Stimulated activated CD4-positive, alpha-beta T cell treated with anti-CD3 and anti-CD28 coated beads, Interleukin-4, amount 100 ng/mL, for 4 hours (primary cell): ENCODE measurements at regions not wholly inside any gene's neighbourhood (a gene's known extent, or its start where the extent isn't known, plus 50 kb on each side); places are given as distances from the start of the nearest gene placed in this dataset.

Experiments
- DNase-seq, 2 experiments: peaks; one replicate each; pipeline ENCODE4 v3.0.0-alpha.2; 2020

DNA sequence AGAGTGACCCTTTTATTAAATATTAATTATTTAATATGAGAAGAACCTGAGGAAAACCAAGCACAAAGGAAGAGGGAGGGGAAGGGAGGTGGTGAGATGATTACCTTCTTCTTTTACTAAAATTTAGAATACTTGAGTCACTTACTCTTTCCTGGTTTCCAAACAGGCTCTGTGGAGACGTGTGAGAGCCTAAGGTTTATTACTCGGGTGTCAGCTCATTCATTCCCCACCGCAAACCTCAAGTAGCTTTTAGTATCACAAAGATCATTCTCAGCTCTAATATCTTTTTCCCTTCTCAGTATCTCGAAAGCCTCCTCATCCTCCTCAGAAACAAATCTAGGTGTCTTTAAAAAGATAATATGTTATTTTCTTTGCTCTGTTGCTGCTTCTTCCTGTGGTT, 497.2 kb upstream of the JARID2 start:
- DNase-seq, result no peak

DNA sequence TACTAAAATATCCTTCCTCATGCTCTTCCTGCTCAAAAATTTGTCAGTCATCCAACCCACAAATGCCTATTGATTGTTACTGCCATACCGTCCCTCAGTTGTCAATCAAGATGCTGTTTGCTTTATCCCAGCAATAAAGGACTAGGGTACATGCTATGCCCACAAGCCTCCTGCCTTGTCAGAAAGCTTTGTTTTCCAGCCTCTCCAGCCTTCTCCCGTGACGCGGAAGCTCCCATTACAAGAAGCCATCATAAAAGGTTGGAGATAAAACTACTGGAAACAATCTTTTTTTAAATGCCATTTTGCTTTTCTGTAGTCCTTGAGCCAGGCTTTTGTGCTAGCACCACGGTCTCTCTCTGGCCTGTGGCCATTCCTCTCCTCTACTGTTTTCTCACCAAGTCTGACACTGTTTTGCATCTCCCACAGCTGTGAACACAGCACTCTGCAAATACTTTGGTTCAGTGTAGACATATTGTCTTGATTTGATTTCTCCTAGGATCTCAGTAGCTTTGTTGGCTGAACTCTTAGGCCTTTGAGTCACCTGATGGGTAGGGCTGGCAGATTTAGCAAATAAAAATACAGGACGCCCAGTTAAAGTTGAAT, 495.7 kb upstream of the JARID2 start:
- DNase-seq, result no peak

GRCh38 chr6:14751645-14752175, 494.2 kb upstream of the JARID2 start:
- DNase-seq, result no peak

DNA sequence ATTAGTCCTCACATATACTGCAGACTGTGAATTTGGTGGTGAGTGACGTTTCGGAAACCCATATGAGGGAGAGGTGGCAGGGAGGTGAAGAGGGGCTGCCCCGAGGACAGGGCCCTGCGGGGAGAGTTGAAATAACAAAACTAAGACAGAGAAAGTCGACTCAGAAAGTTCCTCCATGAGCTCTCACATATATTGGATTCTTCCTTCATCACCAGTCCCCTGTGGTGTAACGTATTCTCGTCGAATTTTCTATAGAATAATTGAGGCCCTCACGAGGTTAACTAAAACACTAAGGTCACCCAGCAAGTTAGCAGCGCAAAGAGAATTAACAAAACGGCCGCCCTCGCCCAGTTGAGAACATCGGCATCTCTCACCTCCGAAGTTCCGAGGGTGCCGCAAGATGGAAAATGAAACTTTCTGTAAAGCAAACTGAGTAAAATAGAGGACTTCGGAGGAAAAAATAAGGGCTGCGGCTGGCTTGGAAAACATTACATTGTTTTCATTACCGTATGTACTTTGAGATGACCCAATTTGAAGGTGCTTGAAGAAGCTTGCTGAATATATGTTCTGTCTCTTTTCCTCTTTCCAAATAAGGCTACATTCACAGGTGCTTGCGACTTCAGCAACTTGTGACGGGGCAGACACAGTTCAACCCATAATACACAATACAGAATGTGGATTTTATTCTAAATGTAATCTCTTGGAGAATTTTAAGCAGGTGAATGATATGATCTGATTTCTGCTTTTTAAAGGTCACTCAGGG, 490.9 kb upstream of the JARID2 start:
- DNase-seq, result peak; percentile 32 to 53

GRCh38 chr6:14756340-14756739, 489.5 kb upstream of the JARID2 start:
- no peak for DNase-seq

- DNase-seq, result no peak
These were observed 488.9 kb upstream of the JARID2 start for GRCh38 chr6:14757014-14757413.

GRCh38 chr6:14757418-14757817, 488.5 kb upstream of the JARID2 start:
- DNase-seq, result no peak

DNA sequence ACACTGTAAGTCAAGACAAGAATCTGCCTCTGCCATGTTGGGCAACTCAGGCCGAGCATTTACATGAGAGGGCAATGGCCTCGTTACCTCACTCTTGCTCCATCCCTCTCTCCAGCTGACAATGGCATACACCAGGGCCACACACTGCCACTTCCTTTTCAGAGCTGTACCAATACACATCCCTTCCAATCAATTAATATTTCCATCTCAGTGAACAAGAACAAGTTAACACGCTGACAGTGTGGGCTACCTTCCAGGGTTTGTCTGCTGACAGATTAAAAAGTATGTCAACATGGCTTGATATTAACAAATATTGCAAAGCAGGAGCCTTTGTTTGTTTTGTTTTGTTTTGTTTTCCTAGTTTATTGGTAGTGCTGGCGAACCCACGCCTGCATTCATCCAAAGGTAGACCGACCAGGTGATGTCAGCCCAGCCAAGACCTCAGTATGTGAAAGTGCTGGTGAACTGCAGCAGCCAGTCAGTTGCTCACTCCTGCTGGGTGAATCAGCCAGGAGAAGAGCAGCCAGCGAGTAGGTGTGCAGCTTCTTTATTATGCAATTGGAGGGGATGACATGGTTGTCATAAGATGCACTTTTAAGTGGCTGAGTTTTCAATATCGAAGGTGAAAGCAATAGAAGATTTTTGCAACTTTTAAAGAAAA, 487.3 kb upstream of the JARID2 start:
- peak; percentile 23 to 61 for DNase-seq

- DNase-seq, result no peak
These were observed 485.7 kb upstream of the JARID2 start for GRCh38 chr6:14759976-14760672.

GRCh38 chr6:14762077-14762476, 483.8 kb upstream of the JARID2 start:
- DNase-seq, result no peak

GRCh38 chr6:14763139-14763538, 482.7 kb upstream of the JARID2 start:
- DNase-seq, result no peak

GRCh38 chr6:14763616-14764015, 482.3 kb upstream of the JARID2 start:
- no peak for DNase-seq

DNA sequence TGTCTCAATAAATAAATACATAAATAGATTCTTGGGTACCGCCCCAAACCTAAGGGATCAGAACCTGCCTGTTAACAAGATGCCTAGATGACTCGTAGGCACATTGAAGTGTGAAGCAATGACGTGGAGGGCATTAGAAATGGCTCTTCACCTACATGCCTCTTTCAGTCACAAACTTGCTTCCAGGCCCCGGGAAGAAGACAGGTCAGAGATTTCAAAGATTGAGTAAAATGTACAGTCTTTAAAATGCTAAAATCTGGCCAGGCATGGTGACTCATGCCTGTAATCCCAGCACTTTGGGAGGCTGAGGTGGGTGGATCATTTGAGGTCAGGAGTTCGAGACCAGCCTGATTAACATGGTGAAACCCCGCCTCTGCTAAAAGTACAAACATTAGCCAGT, 480.8 kb upstream of the JARID2 start:
- no peak for DNase-seq

GRCh38 chr6:14765721-14766390, 480.0 kb upstream of the JARID2 start:
- no peak for DNase-seq

GRCh38 chr6:14766391-14766994, 479.4 kb upstream of the JARID2 start:
- DNase-seq, result no peak

GRCh38 chr6:14767226-14767625, 478.6 kb upstream of the JARID2 start:
- DNase-seq, result no peak

- no peak for DNase-seq
These were observed 475.8 kb upstream of the JARID2 start for GRCh38 chr6:14770040-14770439.

DNA sequence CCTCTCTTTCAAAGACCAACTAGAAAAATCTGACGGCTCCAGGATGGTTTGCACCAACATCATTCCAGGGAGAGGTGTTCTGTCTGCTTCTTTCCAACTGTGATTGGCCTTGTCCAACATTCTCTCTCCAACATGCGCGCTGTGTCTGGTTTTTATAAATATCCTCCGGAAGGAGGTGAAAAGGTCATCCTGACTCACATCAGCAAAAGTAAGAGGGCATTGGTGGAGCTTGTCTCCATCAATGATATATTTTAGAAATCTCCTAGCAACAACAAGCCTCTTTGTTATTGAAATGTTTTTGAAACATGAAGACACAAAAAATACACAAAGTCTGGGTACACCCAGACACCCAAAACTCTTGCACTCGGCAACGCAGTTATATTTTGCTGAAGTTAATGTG, 475.3 kb upstream of the JARID2 start:
- no peak for DNase-seq

DNA sequence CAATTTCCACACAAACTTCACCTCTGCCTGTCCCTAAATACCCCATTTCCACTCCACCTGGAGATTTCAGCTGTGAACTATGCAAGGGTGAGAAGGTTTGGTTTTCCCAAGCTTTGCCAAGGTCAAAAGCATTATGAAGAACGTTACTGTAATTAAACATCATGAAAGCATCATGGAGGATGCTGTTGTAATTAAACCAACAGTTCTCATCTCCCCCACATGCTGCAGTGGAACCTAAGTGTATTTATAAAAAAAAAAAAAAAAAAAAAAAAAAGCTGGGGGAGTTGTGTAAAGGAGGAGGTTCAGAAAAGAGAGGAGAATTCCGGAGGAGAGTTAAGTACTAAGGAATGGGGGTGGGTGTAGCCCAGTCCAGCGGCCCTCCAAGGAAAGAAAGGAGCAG, 474.9 kb upstream of the JARID2 start:
- no peak for DNase-seq

DNA sequence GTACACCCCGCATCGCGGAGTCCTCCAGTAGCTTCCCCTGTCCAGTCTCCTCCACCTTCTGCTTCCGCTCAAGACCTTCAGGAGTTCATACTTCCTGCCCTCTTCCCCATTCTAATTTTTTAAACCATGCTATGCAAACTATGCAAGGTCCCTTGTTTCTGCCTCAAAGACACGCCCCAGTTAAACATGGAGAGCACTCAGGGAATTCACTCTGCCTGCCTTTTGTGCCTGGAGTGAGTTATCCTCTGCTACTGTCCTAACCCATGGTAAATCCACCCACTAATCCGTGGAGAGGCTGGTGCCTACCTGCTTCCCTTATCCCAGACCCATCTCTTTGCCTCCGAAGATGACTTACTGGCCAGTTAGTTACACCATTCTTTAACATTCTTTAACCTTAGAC, 473.7 kb upstream of the JARID2 start:
- DNase-seq, result no peak

- no peak for DNase-seq
These were observed 470.3 kb upstream of the JARID2 start for GRCh38 chr6:14775528-14775927.

DNA sequence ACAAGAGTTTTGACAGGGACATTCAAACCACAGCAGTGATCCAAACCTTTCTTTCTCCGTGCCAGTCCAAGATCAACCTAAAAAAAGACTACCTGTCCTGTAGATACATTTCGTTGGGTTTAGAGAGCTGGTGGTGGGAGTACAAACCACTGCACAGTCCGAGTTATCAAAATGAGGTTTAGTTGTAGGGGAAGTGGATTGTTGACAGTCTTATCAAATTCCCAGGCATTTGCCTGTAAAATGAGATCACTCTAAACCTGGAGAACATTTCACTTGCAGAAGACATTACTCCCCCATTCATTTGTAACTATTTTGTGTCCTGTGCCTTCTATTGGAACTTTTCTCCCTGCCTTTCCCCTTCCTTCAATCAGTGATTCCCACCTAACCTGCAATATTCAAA, 469.6 kb upstream of the JARID2 start:
- DNase-seq, result no peak
